ENCODE measurements at regions not wholly inside any gene's neighbourhood (a gene's known extent, or its start where the extent isn't known, plus 50 kb on each side); places are given as distances from the start of the nearest gene placed in this dataset.
"Not testable (repeated sequence)": the region's sequence is repeated elsewhere in the genome, so short reads cannot be mapped to it uniquely, and the experiment has no call there.

- DNase-seq (ENCODE audit: low spot score) = not testable (repeated sequence)
Measured at GRCh38 chr10:121278386-121278785, 319.9 kb downstream of the FGFR2 start.

GRCh38 chr10:121281576-121281975, 316.7 kb downstream of the FGFR2 start:
- no peak for DNase-seq (ENCODE audit: low spot score)

GRCh38 chr10:121282264-121282663, 316.0 kb downstream of the FGFR2 start:
- DNase-seq (ENCODE audit: low spot score) = no peak

GRCh38 chr10:121282797-121283515, 315.3 kb downstream of the FGFR2 start:
- DNase-seq (ENCODE audit: low spot score) = no peak

GRCh38 chr10:121284936-121285335, 313.3 kb downstream of the FGFR2 start:
- DNase-seq (ENCODE audit: low spot score) = no peak

GRCh38 chr10:121285406-121286196, 312.6 kb downstream of the FGFR2 start:
- no peak for DNase-seq (ENCODE audit: low spot score)

- no peak for DNase-seq (ENCODE audit: low spot score)
Measured at GRCh38 chr10:121288011-121288410, 310.2 kb downstream of the FGFR2 start.

GRCh38 chr10:121288864-121289661, 309.2 kb downstream of the FGFR2 start:
- no peak for DNase-seq (ENCODE audit: low spot score)

GRCh38 chr10:121289800-121290199, 308.4 kb downstream of the FGFR2 start:
- no peak for DNase-seq (ENCODE audit: low spot score)

- no peak for DNase-seq (ENCODE audit: low spot score)
Measured at GRCh38 chr10:121290674-121291073, 307.6 kb downstream of the FGFR2 start.

- DNase-seq (ENCODE audit: low spot score) = no peak
Measured at GRCh38 chr10:121291376-121291775, 306.9 kb downstream of the FGFR2 start.

GRCh38 chr10:121291823-121292222, 306.4 kb downstream of the FGFR2 start:
- no peak for DNase-seq (ENCODE audit: low spot score)

GRCh38 chr10:121292321-121292720, 305.9 kb downstream of the FGFR2 start:
- no peak for DNase-seq (ENCODE audit: low spot score)

- DNase-seq (ENCODE audit: low spot score) = no peak
Measured at GRCh38 chr10:121293110-121293509, 305.1 kb downstream of the FGFR2 start.

GRCh38 chr10:121294630-121295029, 303.6 kb downstream of the FGFR2 start:
- DNase-seq (ENCODE audit: low spot score) = no peak

- DNase-seq (ENCODE audit: low spot score) = no peak
Measured at GRCh38 chr10:121296378-121296777, 301.9 kb downstream of the FGFR2 start.

GRCh38 chr10:121296881-121297585, 301.2 kb downstream of the FGFR2 start:
- DNase-seq (ENCODE audit: low spot score) = no peak

GRCh38 chr10:121300723-121301122, 297.5 kb downstream of the FGFR2 start:
- no peak for DNase-seq (ENCODE audit: low spot score)

- no peak for DNase-seq (ENCODE audit: low spot score)
Measured at GRCh38 chr10:121302541-121303180, 295.6 kb downstream of the FGFR2 start.

GRCh38 chr10:121303287-121303890, 294.9 kb downstream of the FGFR2 start:
- no peak for DNase-seq (ENCODE audit: low spot score)

- DNase-seq (ENCODE audit: low spot score) = no peak
Measured at GRCh38 chr10:121305066-121305465, 293.2 kb downstream of the FGFR2 start.
